H1 (cell line): ENCODE measurements at regions not wholly inside any gene's neighbourhood (a gene's known extent, or its start where the extent isn't known, plus 50 kb on each side); places are given as distances from the start of the nearest gene placed in this dataset.
"Not testable (repeated sequence)": the region's sequence is repeated elsewhere in the genome, so short reads cannot be mapped to it uniquely, and the experiment has no call there.

ENCODE experiments used
- EZH2 ChIP-seq: fragments of 200-600 bp; sonication (generic); IDR thresholded peaks from 2 replicates; pipeline ENCODE4 v1.7.1; 2012; ENCODE audit warnings: low read depth, mild to moderate bottlenecking, moderate library complexity, low read length, inconsistent platforms; ENCODE audit not compliant: severe bottlenecking
- JUND ChIP-seq: IDR thresholded peaks from 2 replicates; pipeline ENCODE4 v1.6.1; 2011; ENCODE audit warnings: mild to moderate bottlenecking, improper control_type of control experiment, low read length
- POLR2A ChIP-seq, 2 experiments: IDR thresholded peaks; 1 replicate in 1 of 2; 2 replicates in 1 of 2; pipeline ENCODE4 v1.6.1; 2011; ENCODE audit warnings: low read depth in 2 of 2, low read length in 2 of 2, mild to moderate bottlenecking in 2 of 2; ENCODE audit errors: control extremely low read depth in 1 of 2
- POLR2AphosphoS5 ChIP-seq: IDR thresholded peaks from 2 replicates; pipeline ENCODE4 v1.6.1; 2011; ENCODE audit warnings: low read depth, low read length
- POU5F1 ChIP-seq: IDR thresholded peaks from 2 replicates; pipeline ENCODE4 v1.6.1; 2011; ENCODE audit warnings: low read depth, mild to moderate bottlenecking, low read length, moderate library complexity
- RAD21 ChIP-seq, 2 experiments: IDR thresholded peaks in 1 of 2; conservative IDR thresholded peaks in 1 of 2; 2 replicates each; pipeline ENCODE4 v1.6.1; 2011; ENCODE audit warnings: low read depth in 2 of 2, low read length in 2 of 2, improper control_type of control experiment in 1 of 2, inconsistent platforms in 1 of 2, mild to moderate bottlenecking in 1 of 2, moderate library complexity in 1 of 2
- RFX5 ChIP-seq: IDR thresholded peaks from 2 replicates; pipeline ENCODE4 v1.6.1; 2011; ENCODE audit warnings: low read depth, low read length, improper control_type of control experiment, borderline replicate concordance
- SRF ChIP-seq: IDR thresholded peaks from 2 replicates; pipeline ENCODE4 v1.6.1; 2011; ENCODE audit warnings: mild to moderate bottlenecking, low read depth, low read length, moderate library complexity
- TCF12 ChIP-seq: IDR thresholded peaks from 2 replicates; pipeline ENCODE4 v1.6.1; 2011; ENCODE audit warnings: low read depth, mild to moderate bottlenecking, low read length
- TF ChIP-seq, protein P1 (sequence below), 3 experiments: IDR thresholded peaks; 1 replicate in 2 of 3; 2 replicates in 1 of 3; pipeline versions ENCODE4 v1.5.1 to v1.6.1; 2011; ENCODE audit warnings: low read length in 3 of 3, mild to moderate bottlenecking in 3 of 3, inconsistent platforms in 2 of 3, low read depth in 1 of 3, moderate library complexity in 1 of 3; ENCODE audit not compliant: insufficient read depth in 1 of 3; ENCODE audit errors: control extremely low read depth in 1 of 3
- TF ChIP-seq, protein P2 (sequence below): IDR thresholded peaks from 2 replicates; pipeline ENCODE4 v1.6.1; 2012; ENCODE audit warnings: inconsistent platforms
- TF ChIP-seq, protein P3 (sequence below): IDR thresholded peaks from 2 replicates; pipeline ENCODE4 v1.6.1; 2011; ENCODE audit warnings: low read length, improper control_type of control experiment

DNA sequence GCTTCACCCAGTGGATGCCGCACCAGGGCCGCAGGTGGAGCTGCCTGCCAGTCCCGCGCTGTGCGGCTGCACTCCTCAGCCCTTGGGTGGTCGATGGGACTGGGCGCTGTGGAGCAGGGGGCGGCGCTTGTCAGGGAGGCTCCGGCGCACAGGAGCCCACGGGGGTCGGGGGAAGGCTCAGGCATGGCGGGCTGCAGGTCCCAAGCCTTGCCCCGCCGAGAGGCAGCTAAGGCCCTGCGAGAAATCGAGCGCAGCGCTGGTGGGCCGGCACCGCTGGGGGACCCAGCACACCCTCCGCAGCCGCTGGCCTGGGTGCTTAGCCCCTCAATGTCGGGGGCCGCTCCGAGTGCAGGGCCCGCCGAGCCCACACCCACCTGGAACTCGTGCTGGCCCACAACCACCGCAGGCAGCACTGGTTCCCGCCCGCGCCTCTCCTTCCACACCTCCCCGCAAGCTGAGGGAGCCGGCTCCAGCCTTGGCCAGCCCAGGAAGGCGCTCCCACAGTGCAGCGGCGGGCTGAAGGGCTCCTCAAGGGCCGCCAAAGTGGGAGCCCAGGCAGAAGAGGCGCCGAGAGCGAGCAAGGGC, 725.5 kb upstream of the CA10 start:
- not testable (repeated sequence) for TF ChIP-seq RAD21 (IDR thresholded peaks at IDR 0.05 in 1 of 2, conservative IDR thresholded peaks at IDR 0.05 in 1 of 2; ENCODE audit: low read depth in 2 of 2, low read length in 2 of 2); RFX5; EZH2; POLR2AphosphoS5; SRF; POU5F1; POLR2A (IDR thresholded peaks at IDR 0.05; ENCODE audit: control extremely low read depth in 1 of 2, low read depth in 2 of 2, low read length in 2 of 2); TCF12; JUND
- TF ChIP-seq, protein P1, sequence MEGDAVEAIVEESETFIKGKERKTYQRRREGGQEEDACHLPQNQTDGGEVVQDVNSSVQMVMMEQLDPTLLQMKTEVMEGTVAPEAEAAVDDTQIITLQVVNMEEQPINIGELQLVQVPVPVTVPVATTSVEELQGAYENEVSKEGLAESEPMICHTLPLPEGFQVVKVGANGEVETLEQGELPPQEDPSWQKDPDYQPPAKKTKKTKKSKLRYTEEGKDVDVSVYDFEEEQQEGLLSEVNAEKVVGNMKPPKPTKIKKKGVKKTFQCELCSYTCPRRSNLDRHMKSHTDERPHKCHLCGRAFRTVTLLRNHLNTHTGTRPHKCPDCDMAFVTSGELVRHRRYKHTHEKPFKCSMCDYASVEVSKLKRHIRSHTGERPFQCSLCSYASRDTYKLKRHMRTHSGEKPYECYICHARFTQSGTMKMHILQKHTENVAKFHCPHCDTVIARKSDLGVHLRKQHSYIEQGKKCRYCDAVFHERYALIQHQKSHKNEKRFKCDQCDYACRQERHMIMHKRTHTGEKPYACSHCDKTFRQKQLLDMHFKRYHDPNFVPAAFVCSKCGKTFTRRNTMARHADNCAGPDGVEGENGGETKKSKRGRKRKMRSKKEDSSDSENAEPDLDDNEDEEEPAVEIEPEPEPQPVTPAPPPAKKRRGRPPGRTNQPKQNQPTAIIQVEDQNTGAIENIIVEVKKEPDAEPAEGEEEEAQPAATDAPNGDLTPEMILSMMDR (IDR thresholded peaks at IDR 0.05; ENCODE audit: control extremely low read depth in 1 of 3, insufficient read depth in 1 of 3, low read depth in 1 of 3, low read length in 3 of 3): not testable (repeated sequence)
- TF ChIP-seq, protein P2, sequence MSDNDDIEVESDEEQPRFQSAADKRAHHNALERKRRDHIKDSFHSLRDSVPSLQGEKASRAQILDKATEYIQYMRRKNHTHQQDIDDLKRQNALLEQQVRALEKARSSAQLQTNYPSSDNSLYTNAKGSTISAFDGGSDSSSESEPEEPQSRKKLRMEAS: not testable (repeated sequence)
- TF ChIP-seq, protein P3, sequence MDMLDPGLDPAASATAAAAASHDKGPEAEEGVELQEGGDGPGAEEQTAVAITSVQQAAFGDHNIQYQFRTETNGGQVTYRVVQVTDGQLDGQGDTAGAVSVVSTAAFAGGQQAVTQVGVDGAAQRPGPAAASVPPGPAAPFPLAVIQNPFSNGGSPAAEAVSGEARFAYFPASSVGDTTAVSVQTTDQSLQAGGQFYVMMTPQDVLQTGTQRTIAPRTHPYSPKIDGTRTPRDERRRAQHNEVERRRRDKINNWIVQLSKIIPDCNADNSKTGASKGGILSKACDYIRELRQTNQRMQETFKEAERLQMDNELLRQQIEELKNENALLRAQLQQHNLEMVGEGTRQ: not testable (repeated sequence)
